ENCODE measurements at regions not wholly inside any gene's neighbourhood (a gene's known extent, or its start where the extent isn't known, plus 50 kb on each side); places are given as distances from the start of the nearest gene placed in this dataset.

DNA sequence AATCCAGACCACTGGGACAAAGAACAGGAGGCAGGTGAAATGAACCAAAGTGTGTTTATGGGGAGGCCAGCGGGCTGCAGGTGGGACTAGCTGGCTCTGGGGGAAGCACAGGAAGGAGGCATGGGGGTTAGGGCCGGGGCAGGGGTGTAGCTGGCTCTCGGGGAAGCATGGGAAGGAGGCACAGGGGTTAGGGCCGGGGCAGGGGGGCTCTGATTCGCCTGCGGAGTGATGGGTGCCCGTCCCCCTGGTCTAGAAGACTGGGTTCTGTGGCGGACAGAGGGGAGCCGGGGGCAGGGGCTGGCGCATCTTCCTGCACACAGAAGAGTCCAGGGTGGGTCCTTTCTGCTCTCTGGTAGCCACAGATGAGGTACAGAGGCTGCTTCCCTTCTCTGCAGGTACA lies 310.3 kb downstream of the TMEM121 start:
- Histone ChIP-seq H3K4me3 (ENCODE audit: low read length) (no peak overlapping the region), H3K9me2 (replicated peaks; ENCODE audit: control insufficient read depth, low read length) (no peaks in the 10 kb centered on the region), H3K27me3 (ENCODE audit: control insufficient read depth, low read length) (no peaks in the 10 kb centered on the region), H4K20me1 (ENCODE audit: control insufficient read depth, insufficient read depth, low read depth, low read length) (no peaks in the 10 kb centered on the region), H3K4me1 (ENCODE audit: control insufficient read depth, low read length) (no peaks in the 10 kb centered on the region), H3F3A (ENCODE audit: control insufficient read depth, insufficient read depth) (no peaks in the 10 kb centered on the region), H3K36me3 (ENCODE audit: control insufficient read depth, low read length) (no peaks in the 10 kb centered on the region), H3K27ac (ENCODE audit: low read depth, low read length) (no peak overlapping the region), H3K79me2 (ENCODE audit: control insufficient read depth, low read length) (no peaks in the 10 kb centered on the region), H3K4me2 (ENCODE audit: low read length) (no peak overlapping the region), H3K9me3 (ENCODE audit: control insufficient read depth, insufficient read depth, low read length) (no peaks in the 10 kb centered on the region)
- TF ChIP-seq, protein P1, sequence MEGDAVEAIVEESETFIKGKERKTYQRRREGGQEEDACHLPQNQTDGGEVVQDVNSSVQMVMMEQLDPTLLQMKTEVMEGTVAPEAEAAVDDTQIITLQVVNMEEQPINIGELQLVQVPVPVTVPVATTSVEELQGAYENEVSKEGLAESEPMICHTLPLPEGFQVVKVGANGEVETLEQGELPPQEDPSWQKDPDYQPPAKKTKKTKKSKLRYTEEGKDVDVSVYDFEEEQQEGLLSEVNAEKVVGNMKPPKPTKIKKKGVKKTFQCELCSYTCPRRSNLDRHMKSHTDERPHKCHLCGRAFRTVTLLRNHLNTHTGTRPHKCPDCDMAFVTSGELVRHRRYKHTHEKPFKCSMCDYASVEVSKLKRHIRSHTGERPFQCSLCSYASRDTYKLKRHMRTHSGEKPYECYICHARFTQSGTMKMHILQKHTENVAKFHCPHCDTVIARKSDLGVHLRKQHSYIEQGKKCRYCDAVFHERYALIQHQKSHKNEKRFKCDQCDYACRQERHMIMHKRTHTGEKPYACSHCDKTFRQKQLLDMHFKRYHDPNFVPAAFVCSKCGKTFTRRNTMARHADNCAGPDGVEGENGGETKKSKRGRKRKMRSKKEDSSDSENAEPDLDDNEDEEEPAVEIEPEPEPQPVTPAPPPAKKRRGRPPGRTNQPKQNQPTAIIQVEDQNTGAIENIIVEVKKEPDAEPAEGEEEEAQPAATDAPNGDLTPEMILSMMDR (IDR thresholded peaks at IDR 0.05; ENCODE audit: low read depth, low read length, poor library complexity, severe bottlenecking): no peak
- TF ChIP-seq EZH2phosphoT487 (IDR thresholded peaks at IDR 0.05; ENCODE audit: borderline replicate concordance, low read length): no peak

- no peaks in the 10 kb centered on the region for H3K9me3 ChIP-seq (ENCODE audit: control insufficient read depth, insufficient read depth, low read length)
These were observed 311.1 kb downstream of the TMEM121 start for GRCh38 chr14:105837349-105838063.

DNA sequence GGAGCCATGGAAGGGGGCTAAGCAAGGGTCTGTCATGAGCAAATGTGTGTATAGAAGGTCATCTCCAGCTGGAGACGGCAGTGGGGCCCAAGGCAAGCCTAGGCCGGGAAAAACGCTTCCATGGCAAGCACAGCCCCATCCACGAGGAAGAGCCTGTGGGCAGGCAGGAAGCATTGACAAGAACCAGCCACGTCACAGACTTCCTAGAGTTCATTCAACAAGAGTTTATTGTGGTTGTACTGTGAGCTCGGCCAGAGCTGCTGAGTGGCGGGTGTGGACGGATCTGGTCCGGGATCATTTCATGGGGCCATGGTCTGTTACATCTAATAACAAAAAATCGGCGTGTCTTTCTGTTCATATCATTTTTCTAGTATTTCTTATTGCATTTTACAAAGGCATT lies 311.7 kb downstream of the TMEM121 start:
- Histone ChIP-seq H3K4me2 (ENCODE audit: low read length) (no peak overlapping the region), H3F3A (ENCODE audit: control insufficient read depth, insufficient read depth) (no peaks in the 10 kb centered on the region), H3K9me2 (replicated peaks; ENCODE audit: control insufficient read depth, low read length) (no peaks in the 10 kb centered on the region), H4K20me1 (ENCODE audit: control insufficient read depth, insufficient read depth, low read depth, low read length) (no peaks in the 10 kb centered on the region), H3K4me3 (ENCODE audit: low read length) (no peak overlapping the region), H3K4me1 (ENCODE audit: control insufficient read depth, low read length) (no peaks in the 10 kb centered on the region), H3K27ac (ENCODE audit: low read depth, low read length) (no peak overlapping the region), H3K79me2 (ENCODE audit: control insufficient read depth, low read length) (no peaks in the 10 kb centered on the region), H3K27me3 (ENCODE audit: control insufficient read depth, low read length) (no peaks in the 10 kb centered on the region), H3K36me3 (ENCODE audit: control insufficient read depth, low read length) (no peaks in the 10 kb centered on the region), H3K9me3 (ENCODE audit: control insufficient read depth, insufficient read depth, low read length) (no peaks in the 10 kb centered on the region)
- TF ChIP-seq, protein P1 (IDR thresholded peaks at IDR 0.05; ENCODE audit: low read depth, low read length, poor library complexity, severe bottlenecking): no peak
- TF ChIP-seq EZH2phosphoT487 (IDR thresholded peaks at IDR 0.05; ENCODE audit: borderline replicate concordance, low read length): no peak

More at GRCh38 chr14:105837349-105838063, 311.1 kb downstream of the TMEM121 start:
- no peaks in the 10 kb centered on the region for H3K79me2 ChIP-seq (ENCODE audit: control insufficient read depth, low read length)
- no peak overlapping the region for H3K27ac ChIP-seq (ENCODE audit: low read depth, low read length)
- no peaks in the 10 kb centered on the region for H4K20me1 ChIP-seq (ENCODE audit: control insufficient read depth, insufficient read depth, low read depth, low read length)
- H3K9me2 ChIP-seq (replicated peaks; ENCODE audit: control insufficient read depth, low read length): no peaks in the 10 kb centered on the region
- H3K36me3 ChIP-seq (ENCODE audit: control insufficient read depth, low read length): no peaks in the 10 kb centered on the region
- no peak for TF ChIP-seq EZH2phosphoT487 (IDR thresholded peaks at IDR 0.05; ENCODE audit: borderline replicate concordance, low read length)
- no peaks in the 10 kb centered on the region for H3K27me3 ChIP-seq (ENCODE audit: control insufficient read depth, low read length)
- H3K4me2 ChIP-seq (ENCODE audit: low read length): no peak overlapping the region
- H3K4me3 ChIP-seq (ENCODE audit: low read length): no peak overlapping the region
- no peaks in the 10 kb centered on the region for H3F3A ChIP-seq (ENCODE audit: control insufficient read depth, insufficient read depth)
- H3K4me1 ChIP-seq (ENCODE audit: control insufficient read depth, low read length): no peaks in the 10 kb centered on the region

- no peaks in the 10 kb centered on the region for H3K79me2 ChIP-seq (ENCODE audit: control insufficient read depth, low read length)
- H3K4me2 ChIP-seq (ENCODE audit: low read length): no peak overlapping the region
- H3K9me2 ChIP-seq (replicated peaks; ENCODE audit: control insufficient read depth, low read length): no peaks in the 10 kb centered on the region
- H3K27me3 ChIP-seq (ENCODE audit: control insufficient read depth, low read length): no peaks in the 10 kb centered on the region
- no peak overlapping the region for H3K27ac ChIP-seq (ENCODE audit: low read depth, low read length)
- no peaks in the 10 kb centered on the region for H4K20me1 ChIP-seq (ENCODE audit: control insufficient read depth, insufficient read depth, low read depth, low read length)
- no peak overlapping the region for H3K4me3 ChIP-seq (ENCODE audit: low read length)
- H3F3A ChIP-seq (ENCODE audit: control insufficient read depth, insufficient read depth): no peaks in the 10 kb centered on the region
- no peaks in the 10 kb centered on the region for H3K9me3 ChIP-seq (ENCODE audit: control insufficient read depth, insufficient read depth, low read length)
- TF ChIP-seq EZH2phosphoT487 (IDR thresholded peaks at IDR 0.05; ENCODE audit: borderline replicate concordance, low read length): no peak
- TF ChIP-seq, protein P1 (IDR thresholded peaks at IDR 0.05; ENCODE audit: low read depth, low read length, poor library complexity, severe bottlenecking): no peak
- H3K4me1 ChIP-seq (ENCODE audit: control insufficient read depth, low read length): no peaks in the 10 kb centered on the region
- H3K36me3 ChIP-seq (ENCODE audit: control insufficient read depth, low read length): no peaks in the 10 kb centered on the region
These were observed 312.4 kb downstream of the TMEM121 start for GRCh38 chr14:105838591-105839424.

Measured in DOHH2 (cell line).